ENCODE measurements at regions not wholly inside any gene's neighbourhood (a gene's known extent, or its start where the extent isn't known, plus 50 kb on each side); places are given as distances from the start of the nearest gene placed in this dataset.
"Not testable (repeated sequence)": the region's sequence is repeated elsewhere in the genome, so short reads cannot be mapped to it uniquely, and the experiment has no call there.

GRCh38 chr4:38386654-38387188 lies 277.3 kb upstream of the KLF3 start:
- H3K27me3 ChIP-seq = no peaks in the 10 kb centered on the region
- no peak overlapping the region for H3K4me3 ChIP-seq
- no peaks in the 10 kb centered on the region for H4K20me1 ChIP-seq
- H3K36me3 ChIP-seq = 0 out of 22 replicates have a peak, but pooled peaks cover 0 to 3% (median 0%) of the 10 kb centered on the region in 11 experiments
- no peak overlapping the region for H3K27ac ChIP-seq
- peaks cover 0 to 10% (median 9%) of the 10 kb centered on the region in 10 experiments; a peak in 14 of 20 replicates for H3K4me1 ChIP-seq
- peaks cover 34 to 42% (median 40%) of the 10 kb centered on the region in 11 experiments for H3K9me3 ChIP-seq (replicated peaks in 1 of 11)
- no peak overlapping the region for H3K9ac ChIP-seq
- H3K4me2 ChIP-seq = no peak overlapping the region
- no peak for TF ChIP-seq Cebpa-rat (IDR thresholded peaks at IDR 0.05)

- no peak for TF ChIP-seq Cebpa-rat (IDR thresholded peaks at IDR 0.05)
- H3K27me3 ChIP-seq = no peaks in the 10 kb centered on the region
- no peak overlapping the region for H3K4me2 ChIP-seq
- peaks cover 40 to 49% (median 46%) of the 10 kb centered on the region in 11 experiments for H3K9me3 ChIP-seq (replicated peaks in 1 of 11)
- H3K9ac ChIP-seq = no peak overlapping the region
- peaks cover 0 to 10% (median 9%) of the 10 kb centered on the region in 10 experiments; a peak in 14 of 20 replicates for H3K4me1 ChIP-seq
- H3K4me3 ChIP-seq = no peak overlapping the region
- H3K36me3 ChIP-seq = peaks cover 0 to 6% (median 0%) of the 10 kb centered on the region in 11 experiments; a peak in 3 of 22 replicates
- no peaks in the 10 kb centered on the region for H4K20me1 ChIP-seq
- H3K27ac ChIP-seq = no peak overlapping the region
Observed at GRCh38 chr4:38387348-38387747, 276.7 kb upstream of the KLF3 start.

DNA sequence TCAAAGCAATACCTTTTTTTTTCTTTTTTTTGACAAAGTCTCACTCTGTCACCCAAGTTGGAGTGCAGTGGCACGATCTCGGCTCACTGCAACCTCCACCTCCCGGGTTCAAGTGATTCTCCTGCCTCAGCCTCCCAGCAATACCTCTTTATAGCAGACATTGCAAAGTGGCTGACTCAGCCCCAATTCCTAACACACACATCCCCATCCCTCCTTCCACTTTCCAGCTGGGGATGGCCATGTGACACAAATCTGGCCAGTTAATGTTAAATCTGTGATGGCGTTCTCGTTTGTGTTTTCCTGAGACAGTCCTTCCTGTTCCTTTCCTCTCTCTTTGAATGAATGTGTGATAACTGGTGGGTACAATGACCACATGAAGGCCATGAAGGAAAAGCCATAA lies 276.2 kb upstream of the KLF3 start:
- TF ChIP-seq Cebpa-rat (IDR thresholded peaks at IDR 0.05) = no peak
- H3K27ac ChIP-seq = no peak overlapping the region
- H3K4me2 ChIP-seq = no peak overlapping the region

DNA sequence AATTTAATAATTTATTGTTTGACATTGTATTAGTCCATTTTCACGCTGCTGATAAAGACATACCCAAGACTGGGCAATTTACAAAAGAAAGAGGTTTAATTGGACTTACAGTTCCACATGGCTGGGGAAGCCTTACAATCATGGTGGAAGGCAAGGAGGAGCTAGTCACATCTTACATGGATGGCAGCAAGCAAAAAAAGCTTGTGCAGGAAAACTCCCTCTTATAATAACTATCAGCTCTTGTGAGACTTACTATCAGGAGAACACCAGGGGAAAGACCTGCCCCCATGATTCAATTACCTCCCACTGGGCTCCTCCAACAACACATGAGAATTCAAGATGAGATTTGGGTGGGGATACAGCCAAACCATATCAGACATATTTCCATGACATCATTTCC lies 275.1 kb upstream of the KLF3 start:
- peaks cover 0 to 10% (median 9%) of the 10 kb centered on the region in 10 experiments; a peak in 14 of 20 replicates for H3K4me1 ChIP-seq
- H4K20me1 ChIP-seq, H3K4me2 ChIP-seq, H3K27me3 ChIP-seq, H3K9ac ChIP-seq, H3K27ac ChIP-seq, H3K4me3 ChIP-seq: not testable (repeated sequence)
- peaks cover 0 to 12% (median 0%) of the 10 kb centered on the region in 11 experiments; a peak in 4 of 22 replicates for H3K36me3 ChIP-seq
- H3K9me3 ChIP-seq (replicated peaks in 1 of 11) = peaks cover 55 to 63% (median 59%) of the 10 kb centered on the region in 11 experiments

More for the DNA sequence above, 276.2 kb upstream of the KLF3 start:
- H3K9ac ChIP-seq = no peak overlapping the region
- peaks cover 0 to 10% (median 9%) of the 10 kb centered on the region in 10 experiments; a peak in 14 of 20 replicates for H3K4me1 ChIP-seq
- H4K20me1 ChIP-seq = no peaks in the 10 kb centered on the region
- H3K36me3 ChIP-seq = peaks cover 0 to 10% (median 0%) of the 10 kb centered on the region in 11 experiments; a peak in 4 of 22 replicates
- H3K9me3 ChIP-seq (replicated peaks in 1 of 11) = peaks cover 45 to 53% (median 51%) of the 10 kb centered on the region in 11 experiments
- H3K4me3 ChIP-seq = no peak overlapping the region
- no peaks in the 10 kb centered on the region for H3K27me3 ChIP-seq

DNA sequence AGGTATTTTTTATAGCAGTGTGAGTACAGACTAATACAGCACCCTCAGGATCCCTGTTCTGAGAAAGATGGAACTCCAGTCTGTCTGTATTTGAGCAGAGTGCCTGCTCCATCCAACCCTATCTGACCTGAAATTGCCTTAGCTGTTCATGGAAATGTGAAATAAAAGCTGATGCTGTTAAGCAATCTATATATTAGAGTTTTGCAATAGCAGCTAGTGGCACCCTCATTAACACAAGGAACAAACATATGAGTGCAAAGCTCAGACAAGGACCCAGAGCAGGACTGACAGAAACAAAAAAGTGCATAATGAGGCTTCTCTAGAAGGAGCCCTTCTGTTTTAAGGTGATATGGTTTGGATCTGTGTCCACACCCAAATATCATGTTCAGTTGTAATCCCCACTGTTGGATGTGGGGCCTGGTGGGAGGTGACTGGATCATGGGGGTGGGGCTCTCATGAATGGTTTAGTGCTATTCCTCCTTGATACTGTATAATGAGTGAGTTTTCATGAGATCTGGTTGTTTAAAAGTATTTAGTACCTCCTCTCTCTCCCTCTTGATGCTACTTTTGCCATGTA lies 272.9 kb upstream of the KLF3 start:
- no peak for TF ChIP-seq Cebpa-rat (IDR thresholded peaks at IDR 0.05)
- Histone ChIP-seq H3K27ac (no peak overlapping the region), H3K4me2 (no peak overlapping the region), H3K4me3 (no peak overlapping the region), H4K20me1 (no peaks in the 10 kb centered on the region), H3K36me3 (peaks cover 0 to 12% (median 0%) of the 10 kb centered on the region in 11 experiments; a peak in 4 of 22 replicates), H3K27me3 (no peaks in the 10 kb centered on the region), H3K9ac (no peak overlapping the region), H3K9me3 (replicated peaks in 1 of 11) (peaks cover 55 to 63% (median 59%) of the 10 kb centered on the region in 11 experiments), H3K4me1 (no peaks in the 10 kb centered on the region)

GRCh38 chr4:38392223-38392855 lies 271.7 kb upstream of the KLF3 start:
- Histone ChIP-seq H3K9ac (no peak overlapping the region), H3K36me3 (peaks cover 0 to 12% (median 0%) of the 10 kb centered on the region in 11 experiments; a peak in 4 of 22 replicates), H4K20me1 (no peaks in the 10 kb centered on the region), H3K27me3 (no peaks in the 10 kb centered on the region), H3K4me3 (peak overlapping the region in 2 of 10 experiments; percentile 4 to 11; a peak in 1 of 20 replicates), H3K4me1 (no peaks in the 10 kb centered on the region), H3K27ac (no peak overlapping the region), H3K9me3 (replicated peaks in 1 of 11) (peaks cover 55 to 63% (median 58%) of the 10 kb centered on the region in 11 experiments), H3K4me2 (no peak overlapping the region)
- TF ChIP-seq Cebpa-rat (IDR thresholded peaks at IDR 0.05) = no peak

GRCh38 chr4:38396091-38396490 lies 267.9 kb upstream of the KLF3 start:
- H3K27ac ChIP-seq = no peak overlapping the region
- no peak overlapping the region for H3K4me3 ChIP-seq
- no peaks in the 10 kb centered on the region for H4K20me1 ChIP-seq
- H3K4me2 ChIP-seq = no peak overlapping the region
- no peak overlapping the region for H3K9ac ChIP-seq
- no peaks in the 10 kb centered on the region for H3K27me3 ChIP-seq
- H3K36me3 ChIP-seq = peaks cover 0 to 9% (median 0%) of the 10 kb centered on the region in 11 experiments; a peak in 4 of 22 replicates
- peaks cover 23 to 39% (median 37%) of the 10 kb centered on the region in 11 experiments for H3K9me3 ChIP-seq (replicated peaks in 1 of 11)
- no peak for TF ChIP-seq Cebpa-rat (IDR thresholded peaks at IDR 0.05)
- 0 out of 20 replicates have a peak, but pooled peaks cover 0 to 7% (median 0%) of the 10 kb centered on the region in 10 experiments for H3K4me1 ChIP-seq

DNA sequence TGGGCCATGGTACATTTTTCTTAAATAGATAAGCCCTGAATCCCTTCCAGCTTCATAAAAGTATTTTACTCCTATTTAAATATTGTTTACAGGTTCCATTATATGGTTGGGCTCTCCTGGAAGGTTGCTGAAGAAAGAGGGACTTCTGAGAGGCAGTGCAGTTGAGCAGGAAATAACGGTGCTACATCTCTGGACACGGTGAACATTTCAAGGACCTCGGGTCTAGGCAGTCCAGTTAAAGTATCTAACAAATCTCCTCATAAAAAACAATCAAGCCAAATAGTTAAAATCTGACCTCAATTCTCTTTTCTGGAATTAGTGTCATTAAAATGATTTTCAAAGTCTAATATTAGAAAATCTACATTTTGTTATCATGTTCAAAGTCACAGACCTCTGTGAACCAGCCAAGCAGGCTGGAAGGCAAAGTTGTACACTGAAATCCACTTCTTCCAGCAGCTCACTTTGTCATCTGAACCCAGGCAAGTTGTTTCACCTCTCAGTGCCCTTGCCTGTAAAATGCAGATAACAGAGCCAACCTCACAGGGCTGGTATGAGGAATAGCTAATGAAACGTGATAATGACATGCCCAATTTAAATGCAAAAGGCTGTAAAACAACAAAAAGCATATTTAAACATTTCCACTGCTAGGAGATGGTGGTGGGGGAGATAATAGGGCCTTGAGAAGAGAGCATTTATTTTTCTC lies 267.0 kb upstream of the KLF3 start:
- TF ChIP-seq Cebpa-rat (IDR thresholded peaks at IDR 0.05) = no peak
- H3K9me3 ChIP-seq (replicated peaks in 1 of 11) = peaks cover 14 to 30% (median 28%) of the 10 kb centered on the region in 11 experiments

GRCh38 chr4:38400946-38401345 lies 263.1 kb upstream of the KLF3 start:
- no peaks in the 10 kb centered on the region for H3K27me3 ChIP-seq
- no peak overlapping the region for H3K4me3 ChIP-seq
- no peak overlapping the region for H3K9ac ChIP-seq
- peaks cover 0 to 12% (median 9%) of the 10 kb centered on the region in 11 experiments; a peak in 17 of 22 replicates for H3K9me3 ChIP-seq (replicated peaks in 1 of 11)
- H3K27ac ChIP-seq = no peak overlapping the region
- H3K36me3 ChIP-seq = no peaks in the 10 kb centered on the region
- H4K20me1 ChIP-seq = no peaks in the 10 kb centered on the region
- no peak for TF ChIP-seq Cebpa-rat (IDR thresholded peaks at IDR 0.05)
- H3K4me2 ChIP-seq = no peak overlapping the region
- 0 out of 20 replicates have a peak, but pooled peaks cover 0 to 7% (median 0%) of the 10 kb centered on the region in 10 experiments for H3K4me1 ChIP-seq

More for the DNA sequence above, 267.0 kb upstream of the KLF3 start:
- Histone ChIP-seq H3K36me3 (peaks cover 0 to 9% (median 0%) of the 10 kb centered on the region in 11 experiments; a peak in 4 of 22 replicates), H3K27ac (no peak overlapping the region), H4K20me1 (no peaks in the 10 kb centered on the region), H3K4me2 (no peak overlapping the region), H3K9ac (no peak overlapping the region), H3K4me1 (0 out of 20 replicates have a peak, but pooled peaks cover 0 to 7% (median 0%) of the 10 kb centered on the region in 10 experiments), H3K4me3 (no peak overlapping the region), H3K27me3 (no peaks in the 10 kb centered on the region)
